ENCODE measurements at regions not wholly inside any gene's neighbourhood (a gene's known extent, or its start where the extent isn't known, plus 50 kb on each side); places are given as distances from the start of the nearest gene placed in this dataset.

- no peak for TF ChIP-seq CTCF (conservative IDR thresholded peaks at IDR 0.05)
- TF ChIP-seq ZFX (IDR thresholded peaks at IDR 0.05) = no peak
- H3K27ac ChIP-seq = no peak overlapping the region
Observed at GRCh38 chr18:3340015-3340681, 78.2 kb downstream of the MYL12B start.

- H3K27ac ChIP-seq = no peak overlapping the region
- TF ChIP-seq CTCF (conservative IDR thresholded peaks at IDR 0.05) (no peak), ZFX (IDR thresholded peaks at IDR 0.05) (no peak)
Observed at GRCh38 chr18:3340682-3341097, 78.8 kb downstream of the MYL12B start.

GRCh38 chr18:3342628-3343027 lies 80.7 kb downstream of the MYL12B start:
- no peak overlapping the region for H3K27ac ChIP-seq
- no peak for TF ChIP-seq ZFX (IDR thresholded peaks at IDR 0.05)
- no peak for TF ChIP-seq CTCF (conservative IDR thresholded peaks at IDR 0.05)

- H3K27ac ChIP-seq = no peak overlapping the region
- TF ChIP-seq CTCF (conservative IDR thresholded peaks at IDR 0.05) = no peak
- no peak for TF ChIP-seq ZFX (IDR thresholded peaks at IDR 0.05)
Observed at GRCh38 chr18:3345452-3345851, 83.5 kb downstream of the MYL12B start.

- no peak overlapping the region for H3K27ac ChIP-seq
- TF ChIP-seq ZFX (IDR thresholded peaks at IDR 0.05) = no peak
- TF ChIP-seq CTCF (conservative IDR thresholded peaks at IDR 0.05) = no peak
Observed at GRCh38 chr18:3345885-3346284, 84.0 kb downstream of the MYL12B start.

- H3K27ac ChIP-seq = no peak overlapping the region
- TF ChIP-seq ZFX (IDR thresholded peaks at IDR 0.05) = no peak
- no peak for TF ChIP-seq CTCF (conservative IDR thresholded peaks at IDR 0.05)
Observed at GRCh38 chr18:3346487-3346886, 84.6 kb downstream of the MYL12B start.

GRCh38 chr18:3347286-3347803 lies 85.4 kb downstream of the MYL12B start:
- TF ChIP-seq ZFX (IDR thresholded peaks at IDR 0.05) (no peak), CTCF (conservative IDR thresholded peaks at IDR 0.05) (no peak)

More at GRCh38 chr18:3347286-3347803, 85.4 kb downstream of the MYL12B start:
- no peak overlapping the region for H3K27ac ChIP-seq
